Sciatic nerve (tissue), 2 donors: ENCODE measurements at regions not wholly inside any gene's neighbourhood (a gene's known extent, or its start where the extent isn't known, plus 50 kb on each side); places are given as distances from the start of the nearest gene placed in this dataset.
"Not testable (repeated sequence)": the region's sequence is repeated elsewhere in the genome, so short reads cannot be mapped to it uniquely, and the experiment has no call there.

Source experiments
- ATAC-seq: fragments of 200-7000 bp; cut with Tn5 transposase; one replicate; pipeline ENCODE4 v1.9.1; 2020; ENCODE audit warnings: mild to moderate bottlenecking, moderate library complexity
- DNase-seq: peaks from one replicate; pipeline ENCODE4 v3.0.0-alpha.2; 2020; ENCODE audit warnings: low spot score
- intact Hi-C: fragments of 100-400 bp; cut with DNase I; formaldehyde crosslinking; loops from one replicate; pipeline ENCODE4 v1.14.2; 2022
- donor health status: DM: no; HTN: no; CAD: no.
- donor health status: DM: no; HTN: no; CAD: no.

DNA sequence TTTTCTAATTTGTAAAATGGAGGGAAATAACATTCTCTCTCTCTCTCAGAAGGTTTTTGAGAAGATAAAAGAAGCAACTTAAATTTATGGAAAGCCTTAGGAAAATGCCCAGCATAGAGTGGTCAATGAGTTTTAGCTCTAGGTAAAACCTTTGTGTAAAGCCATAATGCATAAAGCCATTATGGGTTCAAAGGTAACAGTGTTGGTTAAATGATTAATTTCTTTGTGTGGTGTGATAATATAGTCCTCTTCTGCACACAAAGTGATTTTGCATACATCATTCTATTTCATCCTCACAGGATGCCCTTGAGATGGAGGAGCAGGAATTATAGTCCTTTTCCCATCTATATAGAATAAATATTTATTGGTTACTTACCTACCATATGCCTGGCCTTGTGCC is 602.9 kb downstream of the CSNK1G3 start:
- intact Hi-C loops: no loop called here
- ATAC-seq: no peak

DNA sequence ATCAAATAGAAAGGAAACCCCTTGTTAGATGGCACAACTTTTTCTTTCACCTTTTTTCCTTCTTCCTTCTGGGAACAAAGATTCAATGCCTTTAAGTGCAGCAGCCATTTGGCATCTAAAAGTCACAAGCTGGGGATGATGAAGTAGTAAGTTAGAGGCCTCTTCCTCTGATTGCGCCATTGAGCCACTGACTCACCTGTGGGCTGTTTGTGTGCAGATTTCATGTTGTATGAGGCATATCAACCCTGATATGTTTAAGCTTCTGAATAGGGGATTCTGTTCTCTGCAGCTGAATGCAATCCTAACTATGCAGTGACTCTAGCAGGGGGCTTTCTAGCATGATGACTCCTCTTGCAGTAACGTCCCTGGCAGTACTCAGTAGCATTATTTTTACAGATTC is 599.9 kb downstream of the CSNK1G3 start:
- DNase-seq (no peak), ATAC-seq (no peak)
- intact Hi-C loops: no loop called here

More for the DNA sequence above, 602.9 kb downstream of the CSNK1G3 start:
- DNase-seq: no peak

DNA sequence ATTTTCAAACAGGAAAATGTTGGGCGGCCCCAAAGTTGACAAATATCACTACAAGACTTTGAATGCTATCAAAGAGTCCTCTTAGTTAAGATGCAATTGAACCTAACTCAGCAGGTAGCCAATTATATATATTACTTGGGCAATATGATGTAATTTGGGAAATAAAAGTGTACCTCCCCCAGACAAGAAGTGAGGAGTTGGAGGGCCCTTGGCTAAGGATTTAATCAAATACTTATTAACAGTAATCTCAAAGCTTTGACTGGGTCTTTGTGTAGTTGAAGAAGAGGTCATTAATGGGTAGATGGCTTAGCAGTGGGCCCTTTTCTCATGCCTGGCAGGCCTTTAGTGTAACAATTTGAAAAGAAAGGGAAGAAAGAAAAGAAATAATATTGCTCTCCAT is 599.0 kb downstream of the CSNK1G3 start:
- ATAC-seq: no peak
- intact Hi-C loops: no loop called here
- DNase-seq: no peak

DNA sequence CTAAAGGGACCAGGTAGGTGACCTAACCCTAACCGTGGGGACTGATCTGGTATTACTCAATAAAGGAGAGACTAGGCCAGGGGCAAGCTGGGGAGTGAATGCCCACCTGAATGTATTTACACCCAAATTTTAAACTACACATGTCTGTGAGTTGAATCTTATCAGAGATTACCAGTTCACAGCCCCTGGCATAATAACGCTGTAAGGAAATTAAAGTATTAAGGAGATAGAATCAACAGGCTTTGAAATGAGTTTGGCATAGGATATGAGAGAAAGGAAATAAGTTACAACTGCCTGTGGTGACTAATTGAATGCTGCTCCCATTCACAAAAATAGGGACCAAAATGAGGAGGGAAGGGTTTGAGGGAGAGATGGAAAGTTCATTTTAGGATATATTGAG is 593.3 kb downstream of the CSNK1G3 start:
- ATAC-seq (no peak), DNase-seq (no peak)
- intact Hi-C loops: no loop called here

DNA sequence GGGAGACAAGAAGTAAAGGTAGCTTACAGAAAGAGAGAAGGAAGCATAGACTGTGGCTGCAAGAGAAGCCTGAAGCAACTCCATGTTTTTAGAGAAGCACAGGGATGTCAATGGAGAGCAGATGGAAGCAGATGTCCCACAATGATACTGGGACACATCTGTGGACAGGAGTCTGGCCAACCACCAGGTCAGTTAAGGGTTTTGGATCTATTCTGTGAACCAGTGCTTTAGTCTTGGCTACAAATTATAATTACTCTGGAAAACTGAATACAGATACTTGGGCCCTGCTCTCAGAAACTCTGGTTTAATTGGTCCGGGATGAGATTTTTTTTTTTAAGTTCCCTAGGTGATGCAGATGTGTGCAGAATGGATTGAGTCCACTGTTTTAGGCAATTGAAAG is 592.8 kb downstream of the CSNK1G3 start:
- no peak for DNase-seq
- intact Hi-C loops: no loop called here
- ATAC-seq: no peak

DNA sequence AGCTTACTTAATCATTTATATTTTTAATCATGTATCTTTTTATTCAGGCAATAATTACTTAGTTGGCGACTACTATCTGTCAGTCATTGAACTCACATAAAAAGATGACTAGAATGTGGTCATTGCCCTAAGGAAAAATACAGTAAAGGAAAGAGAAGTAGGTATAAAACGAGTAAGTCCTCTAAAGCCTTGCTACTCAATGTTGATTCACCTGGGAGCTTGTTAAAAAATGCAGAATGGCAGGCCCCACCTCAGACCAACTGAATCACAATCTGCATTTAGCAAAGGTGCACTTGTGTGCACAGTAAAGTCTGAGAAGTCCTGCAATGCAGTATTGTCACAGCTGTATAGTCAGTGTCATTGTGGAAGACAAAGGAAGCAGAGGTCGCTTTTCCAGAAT is 592.4 kb downstream of the CSNK1G3 start:
- DNase-seq (no peak), ATAC-seq (no peak)
- intact Hi-C loops: no loop called here

DNA sequence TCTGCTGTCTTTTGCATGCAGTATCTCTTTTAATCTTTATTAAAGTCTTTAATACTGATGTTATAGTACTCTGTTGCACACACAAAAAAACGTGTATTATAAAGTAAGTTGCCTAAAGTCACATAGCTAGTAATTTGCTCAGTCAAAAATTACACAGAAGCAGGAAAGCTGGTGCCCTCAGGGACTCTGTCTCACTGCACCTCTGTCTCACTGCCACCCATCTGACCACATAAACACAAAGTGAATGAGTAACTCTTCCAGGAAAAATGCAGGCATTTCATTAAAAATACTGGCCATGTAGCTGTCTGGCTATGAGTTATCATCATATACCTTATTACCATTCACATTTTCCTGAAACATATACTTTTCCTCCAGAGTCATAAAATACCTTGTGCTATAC is 591.7 kb downstream of the CSNK1G3 start:
- DNase-seq: no peak
- intact Hi-C loops: no loop called here
- ATAC-seq: no peak

DNA sequence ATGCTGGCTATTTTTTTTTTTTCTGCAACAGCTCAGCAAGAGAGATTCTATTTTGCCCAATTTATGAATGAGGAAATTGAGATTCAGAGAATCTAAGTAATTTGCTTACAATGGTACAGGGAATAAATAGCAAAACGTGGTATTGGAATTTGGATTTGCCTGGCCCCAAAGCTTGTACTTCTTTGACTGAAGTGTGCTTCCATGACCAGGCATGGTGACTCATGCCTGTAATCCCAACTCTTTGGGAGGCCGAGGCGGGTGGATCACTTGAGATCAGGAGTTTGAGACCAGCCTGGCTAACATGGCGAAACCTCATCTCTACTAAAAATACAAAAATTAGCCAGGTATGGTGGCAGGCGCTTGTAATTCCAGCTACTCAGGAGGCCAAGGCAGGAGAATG is 591.1 kb downstream of the CSNK1G3 start:
- ATAC-seq, DNase-seq, intact Hi-C loops: not testable (repeated sequence)

DNA sequence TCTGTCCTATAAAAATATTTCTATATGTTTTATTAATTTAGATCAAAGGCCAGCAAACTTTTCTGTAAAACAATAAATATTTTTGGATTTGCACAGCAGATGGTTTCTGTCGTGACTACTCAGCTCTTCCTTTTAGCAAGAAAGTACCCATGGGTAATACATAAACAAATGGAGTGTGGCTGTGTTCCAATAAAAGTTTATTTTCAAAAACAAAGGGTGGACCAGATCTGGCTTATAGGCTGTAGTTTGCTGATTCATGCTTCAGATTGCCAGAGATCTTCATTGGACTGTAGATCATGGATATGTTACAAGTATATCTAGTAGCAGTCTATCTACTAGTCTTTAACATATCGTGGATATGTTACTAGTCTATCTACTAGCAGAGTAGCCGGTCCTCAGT is 590.5 kb downstream of the CSNK1G3 start:
- ATAC-seq (no peak), DNase-seq (no peak)
- intact Hi-C loops: no loop called here

DNA sequence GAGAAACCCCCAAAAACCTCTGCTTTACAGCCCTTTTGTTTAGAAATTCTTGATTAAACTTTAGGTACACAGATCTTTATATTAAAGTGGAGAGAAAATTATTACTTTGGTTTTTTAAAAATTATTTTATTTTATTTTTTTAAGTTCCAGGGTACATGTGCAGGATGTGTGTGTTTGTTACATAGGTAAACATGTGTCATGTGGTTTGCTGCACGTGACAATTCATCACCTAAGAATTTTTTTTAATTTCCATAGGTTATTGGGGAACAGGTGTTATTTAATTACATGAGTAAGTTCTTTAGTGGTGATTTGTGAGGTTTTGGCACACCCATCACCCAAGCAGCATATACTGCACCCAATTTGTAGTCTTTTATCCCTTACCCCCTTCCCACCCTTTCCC is 581.7 kb downstream of the CSNK1G3 start:
- no peak for ATAC-seq
- intact Hi-C loops: no loop called here

DNA sequence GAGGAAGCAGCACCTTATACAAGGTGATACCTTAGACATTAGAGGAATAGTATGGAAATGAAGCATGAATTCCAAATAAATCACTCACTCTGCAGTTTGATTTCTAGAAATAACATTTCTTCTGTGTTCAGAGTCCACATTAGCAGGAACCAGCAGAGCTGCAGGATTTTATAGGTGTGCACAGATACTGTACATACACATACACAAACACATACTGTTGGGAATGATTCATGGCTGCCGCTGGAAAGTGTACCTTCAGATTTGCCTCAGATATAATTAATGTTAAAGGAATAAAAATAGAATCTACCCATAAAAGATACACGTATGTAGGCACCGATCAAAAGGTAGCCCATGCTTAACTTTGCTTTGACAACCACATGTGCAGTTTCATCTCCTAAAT is 578.1 kb downstream of the CSNK1G3 start:
- intact Hi-C loops: no loop called here
- ATAC-seq: no peak
- no peak for DNase-seq

More for the DNA sequence above, 581.7 kb downstream of the CSNK1G3 start:
- DNase-seq: no peak

DNA sequence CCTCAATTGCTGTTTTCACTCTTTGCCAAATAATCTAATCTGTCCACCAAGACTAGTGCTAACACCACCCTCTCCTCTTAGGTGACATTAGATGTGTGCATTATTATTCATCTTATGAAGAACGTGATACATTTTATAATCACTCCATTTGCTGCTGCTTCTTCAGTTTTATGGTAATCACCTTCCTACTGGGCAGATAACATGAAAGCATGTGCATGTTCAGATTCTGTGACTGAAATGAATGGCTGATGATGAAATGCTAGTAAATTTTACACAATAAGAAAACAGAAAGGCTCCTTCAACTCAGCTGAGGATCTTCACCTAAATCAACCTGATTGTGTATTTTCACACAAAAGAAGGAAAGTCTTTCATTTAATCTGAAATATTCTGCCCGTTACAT is 577.6 kb downstream of the CSNK1G3 start:
- no peak for DNase-seq
- ATAC-seq: no peak
- intact Hi-C loops: no loop called here

DNA sequence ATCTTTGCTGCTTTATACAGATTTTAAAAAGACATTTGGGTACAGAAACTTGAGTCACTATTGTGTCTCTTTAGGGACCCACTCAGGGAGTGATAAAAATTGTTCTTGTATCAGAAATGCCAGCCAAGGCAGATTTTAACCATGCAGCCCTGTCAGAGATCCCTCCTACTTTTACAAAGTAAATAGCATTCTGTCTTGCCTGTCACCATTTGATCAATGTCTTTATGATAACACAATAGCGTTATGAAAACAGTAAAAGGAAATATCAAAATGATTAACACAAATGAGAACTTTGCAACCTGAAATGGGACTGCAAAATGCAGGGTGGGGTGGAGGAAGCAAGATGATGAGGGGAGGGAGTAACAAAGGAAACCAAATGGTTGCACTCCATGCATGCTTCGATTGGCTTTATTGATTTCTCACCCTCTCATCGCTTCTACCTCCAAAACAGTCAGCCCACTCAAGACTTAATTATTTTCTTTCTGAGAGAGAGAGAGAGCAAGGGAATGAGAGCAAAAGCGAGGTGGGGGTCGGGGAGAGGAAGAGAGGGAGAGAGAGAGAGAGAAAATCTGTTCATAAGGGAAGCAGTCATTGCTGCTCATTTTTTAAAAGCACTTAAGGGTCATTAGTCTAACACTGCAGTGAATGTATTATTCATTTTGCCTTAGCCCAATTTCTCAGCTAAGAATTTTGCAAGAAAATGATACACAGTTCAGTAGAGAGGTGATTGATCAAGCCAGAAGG is 576.5 kb downstream of the CSNK1G3 start:
- intact Hi-C loops: no loop called here
- ATAC-seq: no peak
- DNase-seq: no peak

DNA sequence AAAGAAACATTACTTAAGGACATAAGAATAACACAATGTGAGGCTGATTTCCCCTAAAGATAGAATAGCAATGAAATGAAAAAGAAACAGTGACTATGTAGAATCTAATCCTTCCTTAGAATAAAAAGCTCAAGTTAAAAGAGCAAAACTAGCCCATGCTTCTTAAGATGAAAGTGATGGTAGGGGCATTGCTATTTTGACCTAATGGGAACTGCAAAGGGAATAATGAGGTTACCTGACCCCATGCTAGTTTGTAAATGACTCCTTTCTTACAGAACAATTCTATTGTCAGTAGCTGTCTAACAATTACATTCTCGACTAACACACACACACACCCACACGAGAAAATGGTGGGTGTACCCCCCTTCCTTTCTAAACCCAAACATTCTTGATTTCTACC is 575.8 kb downstream of the CSNK1G3 start:
- DNase-seq: no peak

DNA sequence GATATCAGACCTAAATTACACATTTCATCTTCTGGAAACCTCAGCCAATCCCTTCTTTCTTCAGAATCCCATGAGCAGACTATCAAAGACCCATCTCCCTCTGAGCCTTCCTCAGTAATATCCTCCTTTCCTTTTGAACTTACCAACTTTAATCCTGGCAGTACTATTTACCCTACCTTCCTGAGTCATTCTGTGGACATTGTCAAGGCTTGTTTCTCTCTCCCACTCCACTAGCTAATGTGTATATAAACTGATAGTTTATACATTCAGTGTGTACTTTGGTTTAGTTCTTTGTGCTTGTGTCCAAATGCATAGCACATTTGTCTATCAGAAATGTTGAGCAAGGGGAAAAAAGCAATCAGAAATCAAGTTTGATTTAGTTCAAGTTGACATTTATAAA is 568.3 kb downstream of the CSNK1G3 start:
- intact Hi-C loops: no loop called here
- ATAC-seq (no peak), DNase-seq (no peak)

More for the DNA sequence above, 575.8 kb downstream of the CSNK1G3 start:
- intact Hi-C loops: no loop called here
- ATAC-seq: no peak

DNA sequence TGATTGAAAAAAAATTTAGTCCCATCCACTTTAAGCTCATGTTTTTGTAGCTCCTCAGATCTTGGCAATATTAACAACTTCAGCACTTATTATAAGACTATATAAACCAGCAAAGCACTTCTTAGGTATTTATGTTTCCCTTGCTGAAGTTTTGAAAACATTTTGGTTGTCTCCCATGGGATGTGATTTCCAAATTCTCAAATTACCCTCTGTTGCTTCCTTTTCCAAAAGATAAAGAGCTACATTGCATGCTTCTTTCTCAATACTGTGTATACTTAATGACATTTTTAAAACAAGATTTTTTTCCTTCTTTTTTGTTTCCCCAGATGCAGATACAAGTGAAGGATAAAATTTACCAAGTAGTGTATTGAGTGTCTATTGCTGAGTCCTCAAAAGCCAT is 567.1 kb downstream of the CSNK1G3 start:
- DNase-seq (no peak), ATAC-seq (peak; percentile 42)
- intact Hi-C loops: no loop called here

DNA sequence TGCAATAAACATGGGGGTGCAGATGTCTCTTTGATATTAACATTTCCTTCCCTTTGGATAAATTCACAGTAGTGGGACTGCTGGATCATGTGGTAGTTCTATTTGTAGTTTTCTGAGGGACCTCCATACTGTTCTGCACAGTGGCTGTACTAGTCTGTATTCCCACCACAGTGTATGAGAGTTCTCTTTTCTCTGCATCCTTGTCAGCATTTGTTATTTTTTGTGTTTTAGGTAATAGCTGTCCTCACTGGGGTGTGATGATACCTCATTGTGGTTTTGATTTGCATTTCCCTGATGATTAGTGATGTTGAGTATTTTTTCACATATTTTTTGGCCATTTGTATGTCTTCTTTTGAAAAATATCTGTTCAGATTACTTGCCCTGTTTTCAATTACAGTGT is 562.5 kb downstream of the CSNK1G3 start:
- ATAC-seq (no peak), DNase-seq (no peak)
- intact Hi-C loops: no loop called here

DNA sequence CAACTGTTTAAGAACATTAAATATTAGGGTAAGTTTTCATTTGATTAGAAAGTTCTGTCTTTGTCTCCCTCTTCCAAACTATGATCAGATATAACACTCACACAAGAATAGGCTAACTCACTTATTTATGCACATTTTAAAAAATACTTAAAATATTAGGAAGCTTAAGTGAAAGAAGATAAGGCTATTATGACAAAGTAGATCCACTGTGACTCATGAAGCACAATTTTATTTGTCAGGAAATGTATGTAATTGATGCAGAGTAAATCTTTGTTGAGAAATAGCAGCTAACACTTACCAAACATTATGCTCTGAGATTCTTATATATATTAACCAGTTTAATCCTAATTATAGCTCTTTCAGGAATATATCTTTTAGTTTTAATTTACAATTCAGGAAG is 560.6 kb downstream of the CSNK1G3 start:
- DNase-seq (no peak), ATAC-seq (no peak)
- intact Hi-C loops: no loop called here

DNA sequence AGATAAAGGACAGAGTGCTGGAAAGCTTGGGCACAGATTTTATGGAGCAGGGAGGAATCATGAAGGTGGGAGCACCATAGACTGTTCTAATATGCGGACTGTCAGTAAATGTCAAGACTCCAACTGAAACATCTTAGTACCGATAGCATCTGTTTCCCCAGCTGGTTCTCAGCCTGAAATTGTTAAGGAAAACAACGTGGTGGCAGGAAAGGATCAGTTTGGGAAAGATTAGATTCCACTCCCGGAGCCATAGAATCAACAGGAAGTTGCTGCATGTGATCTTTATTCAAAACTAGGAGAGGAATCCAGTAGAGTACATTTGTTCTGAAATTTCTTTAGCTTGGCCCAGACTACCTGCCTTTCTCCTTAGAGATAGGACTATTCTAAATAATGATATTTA is 559.1 kb downstream of the CSNK1G3 start:
- ATAC-seq (no peak), DNase-seq (no peak)
- intact Hi-C loops: no loop called here

DNA sequence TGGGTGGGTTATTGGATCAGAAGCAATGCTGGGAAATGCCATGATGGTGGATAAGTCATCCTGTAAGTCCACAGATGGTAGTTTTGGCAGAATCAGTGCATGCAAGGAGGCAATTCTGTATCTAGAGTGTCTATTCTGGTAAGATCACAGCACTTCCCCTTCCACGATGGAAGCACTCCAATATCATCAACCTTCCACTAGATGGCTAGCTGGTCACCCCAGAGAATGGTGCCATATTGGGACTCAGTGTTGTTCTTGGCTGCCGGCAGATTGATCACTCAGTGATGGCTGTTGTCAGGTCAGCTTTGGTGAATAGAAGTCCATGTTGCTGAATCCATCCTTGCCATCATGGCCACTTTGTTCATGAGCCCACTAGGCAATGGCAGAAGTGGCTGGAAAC is 553.5 kb downstream of the CSNK1G3 start:
- ATAC-seq (no peak), DNase-seq (no peak)
- intact Hi-C loops: no loop called here

DNA sequence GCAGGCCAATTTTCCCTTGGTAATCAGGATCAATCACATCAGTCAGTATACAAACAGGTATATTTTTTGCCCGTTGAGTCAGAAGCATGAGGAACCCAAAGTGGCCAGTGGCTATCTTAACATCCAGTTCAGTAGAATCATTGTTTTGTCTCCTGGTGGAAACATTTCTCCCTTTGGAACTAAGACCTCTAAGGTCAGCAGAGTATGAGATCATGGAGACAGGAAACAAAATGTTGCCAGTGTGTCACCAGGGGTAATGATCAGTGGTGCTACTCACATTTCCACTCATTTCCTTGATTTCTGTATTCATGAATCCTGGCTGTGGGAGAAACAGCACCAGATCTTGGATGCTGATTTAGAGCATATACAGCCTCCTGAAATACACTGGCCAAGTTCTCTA is 553.0 kb downstream of the CSNK1G3 start:
- intact Hi-C loops: no loop called here
- no peak for ATAC-seq
- DNase-seq: no peak
